A549 (cell line): ENCODE measurements at regions not wholly inside any gene's neighbourhood (a gene's known extent, or its start where the extent isn't known, plus 50 kb on each side); places are given as distances from the start of the nearest gene placed in this dataset.

Experiments
- CEBPB ChIP-seq, 2 experiments: fragments of >200 bp in 1 of 2; sonication (Bioruptor Twin) in 1 of 2; formaldehyde crosslinking in 1 of 2; IDR thresholded peaks; 2 replicates each; pipeline ENCODE4 v1.6.1; 2012 to 2016
- CTCF ChIP-seq: fragments of >200 bp; sonication (Bioruptor Twin); formaldehyde crosslinking; IDR thresholded peaks from 3 replicates; pipeline ENCODE4 v1.5.1; 2016
- EHMT2 ChIP-seq: fragments of 200-600 bp; sonication (generic); IDR thresholded peaks from 2 replicates; pipeline ENCODE4 v1.6.1; 2016; ENCODE audit warnings: antibody characterized with exemption, low read depth, mild to moderate bottlenecking, moderate library complexity
- EP300 ChIP-seq, 2 experiments: fragments of >200 bp; sonication (Bioruptor Twin); formaldehyde crosslinking; IDR thresholded peaks; 2 replicates in 1 of 2; 3 replicates in 1 of 2; pipeline ENCODE4 v1.6.1; 2016 to 2017
- MYC ChIP-seq: IDR thresholded peaks from 2 replicates; pipeline ENCODE4 v1.6.1; 2012; ENCODE audit warnings: mild to moderate bottlenecking, inconsistent platforms, low read length, improper control_type of control experiment, borderline replicate concordance
- NR3C1 ChIP-seq: fragments of >200 bp; sonication (Bioruptor Twin); formaldehyde crosslinking; IDR thresholded peaks from 3 replicates; pipeline ENCODE4 v1.6.1; 2017
- PBX3 ChIP-seq: IDR thresholded peaks from 2 replicates; pipeline ENCODE4 v1.6.1; 2012
- PHF8 ChIP-seq: fragments of 200-600 bp; sonication (generic); IDR thresholded peaks from 2 replicates; pipeline ENCODE4 v1.6.1; 2016; ENCODE audit warnings: low read depth, mild to moderate bottlenecking, antibody characterized with exemption, moderate library complexity, borderline replicate concordance
- POLR2A ChIP-seq: IDR thresholded peaks from 2 replicates; pipeline ENCODE4 v1.6.1; 2012; ENCODE audit warnings: mild to moderate bottlenecking, low read length
- RFX5 ChIP-seq: fragments of 450-650 bp; IDR thresholded peaks from 2 replicates; pipeline ENCODE4 v1.7.1; 2014; ENCODE audit warnings: antibody characterized with exemption, mild to moderate bottlenecking, moderate library complexity
- TF ChIP-seq, protein P1 (sequence below): fragments of 200-600 bp; sonication (generic); IDR thresholded peaks from 2 replicates; pipeline ENCODE4 v1.6.1; 2016; ENCODE audit warnings: antibody characterized with exemption, mild to moderate bottlenecking, moderate library complexity
- TF ChIP-seq, protein P2 (sequence below): IDR thresholded peaks from 2 replicates; pipeline ENCODE4 v1.6.1; 2012

GRCh38 chrX:151821226-151821625 is 86.7 kb downstream of the CNGA2 start:
- TF ChIP-seq EP300 (IDR thresholded peaks at IDR 0.05) (no peak), MYC (no peak), PBX3 (no peak), NR3C1 (no peak), CTCF (no peak), EHMT2 (no peak), PHF8 (no peak), POLR2A (no peak), CEBPB (IDR thresholded peaks at IDR 0.05) (no peak), RFX5 (no peak)
- TF ChIP-seq, protein P1, sequence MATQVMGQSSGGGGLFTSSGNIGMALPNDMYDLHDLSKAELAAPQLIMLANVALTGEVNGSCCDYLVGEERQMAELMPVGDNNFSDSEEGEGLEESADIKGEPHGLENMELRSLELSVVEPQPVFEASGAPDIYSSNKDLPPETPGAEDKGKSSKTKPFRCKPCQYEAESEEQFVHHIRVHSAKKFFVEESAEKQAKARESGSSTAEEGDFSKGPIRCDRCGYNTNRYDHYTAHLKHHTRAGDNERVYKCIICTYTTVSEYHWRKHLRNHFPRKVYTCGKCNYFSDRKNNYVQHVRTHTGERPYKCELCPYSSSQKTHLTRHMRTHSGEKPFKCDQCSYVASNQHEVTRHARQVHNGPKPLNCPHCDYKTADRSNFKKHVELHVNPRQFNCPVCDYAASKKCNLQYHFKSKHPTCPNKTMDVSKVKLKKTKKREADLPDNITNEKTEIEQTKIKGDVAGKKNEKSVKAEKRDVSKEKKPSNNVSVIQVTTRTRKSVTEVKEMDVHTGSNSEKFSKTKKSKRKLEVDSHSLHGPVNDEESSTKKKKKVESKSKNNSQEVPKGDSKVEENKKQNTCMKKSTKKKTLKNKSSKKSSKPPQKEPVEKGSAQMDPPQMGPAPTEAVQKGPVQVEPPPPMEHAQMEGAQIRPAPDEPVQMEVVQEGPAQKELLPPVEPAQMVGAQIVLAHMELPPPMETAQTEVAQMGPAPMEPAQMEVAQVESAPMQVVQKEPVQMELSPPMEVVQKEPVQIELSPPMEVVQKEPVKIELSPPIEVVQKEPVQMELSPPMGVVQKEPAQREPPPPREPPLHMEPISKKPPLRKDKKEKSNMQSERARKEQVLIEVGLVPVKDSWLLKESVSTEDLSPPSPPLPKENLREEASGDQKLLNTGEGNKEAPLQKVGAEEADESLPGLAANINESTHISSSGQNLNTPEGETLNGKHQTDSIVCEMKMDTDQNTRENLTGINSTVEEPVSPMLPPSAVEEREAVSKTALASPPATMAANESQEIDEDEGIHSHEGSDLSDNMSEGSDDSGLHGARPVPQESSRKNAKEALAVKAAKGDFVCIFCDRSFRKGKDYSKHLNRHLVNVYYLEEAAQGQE = no peak
- TF ChIP-seq, protein P2, sequence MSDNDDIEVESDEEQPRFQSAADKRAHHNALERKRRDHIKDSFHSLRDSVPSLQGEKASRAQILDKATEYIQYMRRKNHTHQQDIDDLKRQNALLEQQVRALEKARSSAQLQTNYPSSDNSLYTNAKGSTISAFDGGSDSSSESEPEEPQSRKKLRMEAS = no peak
